GM19035 (cell line): ENCODE measurements at regions not wholly inside any gene's neighbourhood (a gene's known extent, or its start where the extent isn't known, plus 50 kb on each side); places are given as distances from the start of the nearest gene placed in this dataset.

Experiments used
- ATAC-seq: cut with Tn5 transposase; IDR thresholded peaks from one replicate; pipeline ENCODE4 v1.9.1; 2021; ENCODE audit not compliant: unreplicated experiment

DNA sequence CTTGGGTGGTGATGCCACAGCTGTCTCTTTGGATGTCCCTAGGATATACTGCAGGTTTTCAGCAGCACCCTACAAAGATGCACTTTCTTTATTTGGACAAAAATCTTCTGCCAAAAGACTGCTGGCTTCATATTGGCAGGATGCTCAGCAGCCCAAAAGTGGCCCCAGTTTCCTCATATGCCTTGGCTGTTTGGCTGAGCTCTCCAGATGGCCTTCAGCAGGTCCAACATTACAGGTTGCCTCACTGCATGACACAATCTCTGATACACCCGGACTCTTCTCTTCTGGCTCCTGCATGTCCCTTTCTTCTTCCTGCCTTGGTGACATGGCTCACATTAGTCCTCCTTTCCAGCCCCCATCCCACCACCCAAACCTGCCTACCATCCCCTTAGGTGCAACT, 323.7 kb upstream of the CDH4 start:
- no peak for ATAC-seq

DNA sequence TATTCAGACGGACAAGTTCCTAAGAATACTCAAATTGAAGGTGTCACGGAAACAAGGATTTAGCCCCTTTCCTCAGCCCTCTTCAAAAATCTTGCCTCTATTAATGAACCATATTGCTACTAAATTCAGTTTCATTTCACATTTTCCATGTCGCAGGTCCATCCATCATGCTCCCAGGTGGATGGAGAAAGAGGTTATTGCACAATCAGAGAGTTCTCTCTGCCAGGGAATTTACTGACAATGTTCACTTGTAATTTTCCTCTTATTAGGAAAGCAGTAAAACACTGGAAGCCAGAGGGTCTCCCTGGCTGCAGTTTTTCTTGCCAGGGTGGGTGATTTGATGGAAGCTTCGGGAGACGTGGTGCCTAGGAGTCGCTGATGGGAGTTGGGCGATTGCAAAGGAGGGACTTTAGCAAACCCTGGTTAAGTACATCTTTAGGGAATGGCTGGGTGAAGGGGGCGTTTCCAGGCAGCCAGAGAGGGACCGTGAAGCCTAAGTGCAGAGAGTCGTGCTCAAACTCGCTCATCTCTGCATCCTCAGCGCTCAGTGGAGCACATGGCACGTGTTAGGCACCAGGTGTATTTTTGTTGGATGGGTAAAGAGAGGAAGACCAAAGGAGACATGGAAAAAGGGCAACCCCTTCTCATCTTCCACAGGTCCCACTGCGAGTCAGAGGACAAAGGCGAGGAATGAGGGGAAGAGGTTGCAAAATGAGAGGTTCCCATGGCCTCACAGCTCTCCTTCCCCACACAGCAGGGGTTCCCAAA, 321.9 kb upstream of the CDH4 start:
- no peak for ATAC-seq

DNA sequence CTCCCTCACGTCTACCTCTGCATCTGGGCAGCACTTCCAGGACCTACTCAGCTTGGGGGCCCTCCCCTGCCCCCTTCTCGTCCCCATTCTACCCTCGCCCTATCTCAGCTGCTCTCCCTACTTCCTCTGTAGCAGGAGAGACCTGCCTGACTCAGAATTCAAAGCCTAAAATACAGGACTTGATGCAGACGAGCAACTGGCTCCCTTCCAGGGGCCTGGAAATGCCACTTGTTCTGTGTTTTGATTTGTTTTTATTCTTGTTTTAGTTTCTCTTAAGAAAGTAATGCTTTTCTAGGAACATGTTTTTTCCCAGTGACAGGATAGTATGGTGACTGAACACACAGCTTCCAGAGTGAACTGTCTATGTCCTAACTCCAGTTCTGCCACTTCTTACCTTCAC, 320.4 kb upstream of the CDH4 start:
- no peak for ATAC-seq

DNA sequence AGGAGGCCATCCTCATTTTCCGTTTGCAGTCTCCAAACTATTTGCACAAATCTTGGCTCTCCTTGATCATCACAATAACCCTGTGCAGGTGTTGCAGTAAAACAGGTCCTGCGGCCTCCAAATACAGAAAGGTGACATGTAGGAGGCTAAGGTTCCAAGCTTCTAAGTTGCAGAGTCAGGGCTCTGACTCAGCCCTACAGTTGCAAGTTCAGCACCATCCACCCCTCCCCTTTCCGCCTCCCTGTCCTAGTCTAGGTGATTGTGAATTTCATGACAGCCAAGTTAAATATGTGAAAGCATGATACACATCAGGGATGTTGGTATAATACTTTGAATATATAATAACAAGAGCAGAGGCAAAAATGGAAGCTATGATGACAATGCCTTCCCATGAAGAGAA, 317.3 kb upstream of the CDH4 start:
- no peak for ATAC-seq

DNA sequence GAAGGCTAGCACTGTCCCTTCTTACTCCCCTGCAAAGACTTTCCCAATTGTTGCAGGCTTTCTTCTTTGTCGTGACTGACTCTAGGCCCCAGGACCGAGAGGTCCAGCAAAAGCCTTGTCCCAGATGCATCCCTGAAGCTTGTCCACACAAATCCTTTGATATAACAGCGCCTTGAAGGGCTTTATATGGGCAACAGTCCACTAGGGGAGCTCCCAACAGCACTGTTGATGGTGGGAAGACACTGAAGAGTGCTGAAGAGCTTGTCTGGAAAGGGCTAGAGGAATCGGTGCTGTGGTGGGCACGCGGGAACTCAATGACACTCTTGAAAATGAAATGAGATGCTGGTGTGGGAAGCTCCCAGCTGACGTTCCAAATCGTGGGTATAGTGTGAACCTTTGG, 316.1 kb upstream of the CDH4 start:
- no peak for ATAC-seq

DNA sequence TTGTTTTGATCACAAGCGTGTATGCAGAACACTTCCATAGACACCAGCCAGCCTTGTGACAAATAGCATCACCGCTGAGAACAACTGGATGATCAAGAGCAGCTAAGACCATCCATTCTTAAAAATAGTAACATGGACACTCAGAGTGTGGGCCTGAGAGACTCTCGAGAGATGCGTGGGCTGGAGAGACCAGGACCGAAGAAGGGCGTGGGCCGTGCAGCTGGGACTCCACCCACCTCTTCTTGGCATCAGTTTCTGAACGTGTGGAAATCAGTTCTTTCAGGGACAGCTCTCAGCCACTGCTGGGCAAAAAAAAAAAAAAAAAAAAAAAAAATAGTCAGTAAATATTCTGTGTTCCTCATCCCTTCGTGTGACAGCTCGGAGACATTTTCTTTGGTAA, 314.5 kb upstream of the CDH4 start:
- ATAC-seq, result no peak

DNA sequence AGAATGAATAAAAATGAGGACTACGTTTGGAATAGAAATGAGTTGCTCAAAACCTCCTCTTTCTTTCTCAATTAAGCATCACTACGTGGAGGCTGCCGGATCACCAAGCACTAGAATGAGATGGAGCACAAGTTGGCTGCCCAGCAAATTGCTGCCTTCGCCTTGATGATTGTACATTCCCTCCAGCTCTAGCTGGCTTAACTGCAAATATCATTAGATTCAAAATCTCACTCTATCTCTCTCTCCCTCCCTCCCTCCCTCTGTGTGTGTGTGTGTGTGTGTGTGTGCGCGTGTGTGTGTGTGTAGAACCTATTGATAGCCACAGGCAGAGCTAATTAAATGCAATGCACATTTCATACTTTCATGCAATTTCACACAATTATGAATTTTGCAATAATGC, 310.7 kb upstream of the CDH4 start:
- ATAC-seq, result no peak

DNA sequence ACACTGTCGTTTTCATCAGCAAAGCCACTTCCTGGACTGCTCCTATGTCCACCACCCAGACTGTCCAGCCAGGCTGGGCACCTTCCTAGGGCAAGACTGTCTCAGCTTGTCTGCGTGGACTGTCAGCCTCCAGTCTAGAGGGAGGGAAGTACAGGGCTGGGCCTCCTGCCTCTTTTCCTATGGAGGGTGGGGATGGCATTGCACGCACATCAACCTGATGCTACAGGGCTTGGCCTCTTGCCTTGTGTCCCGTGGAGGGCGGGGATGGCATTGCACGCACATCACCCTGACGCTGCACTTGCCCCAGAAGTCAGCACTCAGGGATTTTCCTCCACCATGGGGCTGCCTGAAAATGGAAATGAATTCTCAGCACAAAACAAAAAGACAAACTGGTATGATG, 304.2 kb upstream of the CDH4 start:
- no peak for ATAC-seq

DNA sequence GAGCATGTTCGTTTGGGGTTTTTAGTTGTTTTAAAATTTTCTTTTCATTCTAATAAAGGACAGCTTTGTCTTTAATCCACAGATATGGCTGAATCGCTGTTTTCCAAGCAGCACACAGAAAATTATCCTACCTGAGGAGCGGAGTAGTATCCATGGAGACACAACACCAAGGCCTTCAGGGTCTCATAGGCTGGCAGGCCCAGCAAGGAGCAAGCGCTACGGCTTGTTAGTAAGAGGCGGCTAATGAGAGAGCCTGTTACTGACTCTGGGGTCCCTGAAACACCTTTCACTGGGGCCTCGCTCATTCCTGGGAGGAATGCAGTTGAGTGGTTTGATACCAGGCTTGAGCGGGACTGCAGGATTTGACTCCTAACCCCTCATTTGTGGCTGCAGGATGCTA, 303.8 kb upstream of the CDH4 start:
- ATAC-seq, result no peak

DNA sequence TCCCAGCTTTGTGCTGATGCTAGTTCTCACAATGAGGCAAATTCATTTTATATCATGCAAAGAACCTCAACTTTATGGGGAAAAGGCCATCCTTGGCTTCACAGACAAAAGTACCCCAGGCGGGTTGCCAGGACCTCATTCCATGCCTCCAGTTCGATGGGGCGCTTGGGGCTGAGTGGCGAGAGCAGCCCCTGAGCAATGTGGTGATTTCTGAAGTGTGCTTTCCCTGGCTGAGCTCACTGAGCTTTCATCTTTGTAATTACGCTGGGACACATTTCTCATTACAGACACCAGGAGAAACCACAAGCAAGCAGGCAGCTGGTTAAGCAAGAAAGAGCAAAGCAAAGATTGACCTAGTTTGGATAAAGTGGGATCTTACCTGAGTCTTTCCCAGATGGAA, 301.5 kb upstream of the CDH4 start:
- no peak for ATAC-seq

DNA sequence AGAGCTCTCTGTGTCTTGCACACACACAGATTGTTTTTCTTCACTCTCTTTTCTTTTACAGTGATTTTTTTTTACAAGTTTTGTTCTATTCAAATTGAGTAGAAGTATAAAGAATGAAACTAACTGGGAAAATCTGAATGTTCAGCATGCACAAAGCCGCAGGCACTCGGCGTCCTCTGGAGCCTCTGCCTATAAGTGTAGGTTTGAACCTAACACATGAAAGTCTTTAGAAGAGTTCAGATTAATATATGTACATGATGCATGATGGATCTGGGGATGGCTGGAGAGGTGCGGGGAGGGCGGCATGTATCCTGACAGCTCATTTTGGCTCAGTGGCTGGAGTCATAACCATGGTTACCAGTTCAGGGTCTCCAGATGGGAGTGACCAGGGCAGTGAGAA, 301.1 kb upstream of the CDH4 start:
- no peak for ATAC-seq

DNA sequence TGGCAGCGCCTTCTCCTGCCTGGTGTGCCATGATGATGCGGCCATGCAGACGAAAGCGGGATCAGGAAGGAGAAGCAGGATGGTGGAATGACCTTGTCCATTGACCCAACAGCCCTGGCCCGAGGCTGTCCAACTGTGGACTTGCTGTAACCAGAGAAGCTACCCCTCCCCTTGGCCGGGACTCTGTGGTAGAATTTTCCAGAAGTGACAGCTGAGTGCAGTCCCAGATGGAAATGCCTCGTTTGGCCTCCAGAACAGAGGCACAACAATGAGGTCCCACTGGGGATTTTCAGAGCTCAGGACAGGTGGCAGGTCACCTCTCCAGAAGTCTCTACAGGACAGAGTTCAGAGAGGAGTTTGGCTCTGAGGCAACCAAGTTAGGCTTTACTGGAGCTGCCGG, 299.2 kb upstream of the CDH4 start:
- no peak for ATAC-seq

DNA sequence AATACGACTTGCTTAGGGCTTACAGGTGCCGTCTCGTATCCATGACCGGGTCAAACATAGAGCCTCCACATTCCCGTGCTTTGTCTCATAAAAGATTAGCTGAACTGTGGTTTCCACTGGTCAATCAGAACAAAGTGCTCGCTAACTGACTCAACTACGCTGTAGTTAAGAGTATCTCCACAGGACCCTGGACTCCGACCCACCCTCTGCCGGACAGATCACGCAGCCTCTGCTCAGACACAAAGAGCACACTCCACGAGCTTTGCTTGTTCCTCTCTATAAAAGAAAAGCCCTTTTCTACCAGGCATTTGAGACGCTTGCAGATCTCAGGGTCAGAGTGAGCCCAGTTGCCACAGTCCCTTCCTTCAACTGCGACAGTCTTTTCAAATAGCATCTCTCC, 298.7 kb upstream of the CDH4 start:
- ATAC-seq, result no peak

DNA sequence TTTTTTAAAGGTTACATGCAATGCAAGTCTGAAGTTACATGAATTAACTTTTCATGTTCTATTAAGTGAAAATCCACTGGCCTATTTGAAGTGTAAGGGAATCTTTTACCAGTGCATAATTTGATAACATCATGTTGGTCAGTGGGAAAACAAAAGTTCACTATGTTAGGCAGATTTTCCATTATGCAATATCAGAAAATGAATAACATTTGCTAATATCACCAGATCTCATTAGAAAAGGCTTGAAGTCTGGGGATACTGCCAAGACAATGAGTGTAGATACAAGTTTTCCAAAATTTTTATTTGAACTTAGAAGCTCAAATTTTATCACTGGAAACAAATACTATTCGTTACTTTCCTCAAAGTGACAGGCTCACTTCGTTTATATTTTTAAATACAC, 296.4 kb upstream of the CDH4 start:
- no peak for ATAC-seq

DNA sequence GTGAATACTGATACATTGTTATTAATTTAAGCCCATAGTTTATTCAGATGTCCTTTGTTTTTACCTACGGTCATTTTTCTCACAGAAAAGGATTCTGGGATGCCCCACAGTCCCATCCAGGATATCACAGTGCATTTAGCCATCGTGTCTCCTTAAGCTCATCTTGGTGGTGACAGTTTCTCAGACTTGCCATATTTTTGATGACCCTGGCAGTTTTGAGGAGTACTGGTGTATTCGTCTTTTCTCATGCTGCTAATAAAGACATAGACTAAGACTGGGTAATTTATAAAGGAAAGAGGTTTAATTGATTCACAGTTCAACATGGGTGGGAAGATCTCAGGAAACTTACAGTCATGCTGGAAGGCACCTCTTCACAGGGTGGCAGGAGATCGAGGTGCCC, 295.9 kb upstream of the CDH4 start:
- no peak for ATAC-seq

DNA sequence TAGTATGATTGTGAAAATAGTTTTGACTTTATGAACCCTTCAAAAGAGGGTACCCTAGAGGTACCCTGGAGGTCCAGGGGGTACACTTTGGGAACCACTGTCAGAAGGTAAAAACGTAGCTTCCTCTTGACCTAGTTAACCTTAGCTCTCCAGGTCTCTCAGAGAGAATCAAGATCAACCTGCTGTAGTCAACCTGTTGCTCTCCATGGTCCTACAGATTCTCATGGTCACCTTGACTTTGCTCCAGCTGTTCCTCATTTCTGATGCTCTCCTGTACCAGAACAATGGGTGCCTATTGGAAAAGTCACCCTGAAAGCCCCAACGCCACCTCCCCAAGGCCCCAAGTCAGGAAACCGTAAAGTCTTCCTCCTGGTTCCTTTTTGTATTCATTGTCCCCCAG, 294.4 kb upstream of the CDH4 start:
- ATAC-seq, result no peak

DNA sequence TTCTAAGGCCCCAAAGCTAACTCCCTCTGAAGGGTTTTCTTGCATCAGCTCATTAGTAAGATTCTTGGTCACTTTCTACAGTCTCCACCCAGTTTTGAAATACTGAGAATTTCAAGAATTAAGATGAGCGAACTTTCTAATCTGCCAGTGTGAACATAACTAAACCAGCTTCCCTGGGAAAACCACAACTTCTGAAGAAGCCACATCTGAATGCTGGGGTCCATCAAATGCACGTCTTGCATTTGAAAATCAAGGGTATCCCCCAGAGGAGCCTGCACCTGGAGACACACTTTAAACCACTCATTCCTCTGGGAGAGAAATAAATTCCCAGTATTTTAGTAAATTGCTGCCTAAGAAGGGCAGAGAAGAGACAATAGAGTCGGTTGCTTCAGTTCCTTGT, 292.1 kb upstream of the CDH4 start:
- no peak for ATAC-seq

DNA sequence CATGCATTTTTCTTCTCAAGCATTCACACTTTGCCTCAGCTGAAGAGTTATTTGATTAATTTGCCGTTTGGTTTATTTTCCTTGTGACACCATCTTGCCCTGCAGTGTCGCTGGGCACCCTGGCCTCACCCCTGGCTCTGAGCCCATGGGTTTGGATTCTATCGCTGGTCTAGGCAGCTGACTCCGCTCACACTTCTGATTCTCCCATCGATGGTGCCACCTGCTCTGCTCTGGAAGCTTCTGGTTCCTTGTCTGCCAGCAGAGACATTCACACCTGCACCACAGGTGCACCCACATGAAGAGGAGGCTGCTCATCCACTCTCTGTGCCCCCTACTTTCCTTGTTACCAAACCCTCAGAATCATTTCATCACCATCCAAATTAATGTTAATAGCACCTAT, 291.6 kb upstream of the CDH4 start:
- ATAC-seq, result no peak

DNA sequence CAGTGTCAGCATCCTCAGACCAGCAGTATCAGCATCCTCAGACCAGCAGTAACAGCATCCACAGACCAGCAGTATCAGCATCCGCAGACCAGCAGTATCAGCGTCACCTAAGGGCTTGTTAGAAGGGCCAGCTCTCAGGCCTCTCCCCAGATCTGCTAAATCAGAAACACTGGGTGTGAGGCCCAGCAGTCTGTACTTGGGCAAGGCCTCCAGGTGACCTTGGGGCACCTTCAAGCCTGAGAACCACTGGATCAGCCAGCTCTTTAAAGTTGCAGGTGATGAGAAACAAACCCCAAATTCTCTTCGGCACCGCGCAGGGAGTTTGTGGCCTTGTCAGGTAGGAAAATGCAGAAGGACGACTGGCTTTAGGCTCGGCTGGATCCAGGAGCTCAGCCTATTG, 290.5 kb upstream of the CDH4 start:
- ATAC-seq, result no peak

DNA sequence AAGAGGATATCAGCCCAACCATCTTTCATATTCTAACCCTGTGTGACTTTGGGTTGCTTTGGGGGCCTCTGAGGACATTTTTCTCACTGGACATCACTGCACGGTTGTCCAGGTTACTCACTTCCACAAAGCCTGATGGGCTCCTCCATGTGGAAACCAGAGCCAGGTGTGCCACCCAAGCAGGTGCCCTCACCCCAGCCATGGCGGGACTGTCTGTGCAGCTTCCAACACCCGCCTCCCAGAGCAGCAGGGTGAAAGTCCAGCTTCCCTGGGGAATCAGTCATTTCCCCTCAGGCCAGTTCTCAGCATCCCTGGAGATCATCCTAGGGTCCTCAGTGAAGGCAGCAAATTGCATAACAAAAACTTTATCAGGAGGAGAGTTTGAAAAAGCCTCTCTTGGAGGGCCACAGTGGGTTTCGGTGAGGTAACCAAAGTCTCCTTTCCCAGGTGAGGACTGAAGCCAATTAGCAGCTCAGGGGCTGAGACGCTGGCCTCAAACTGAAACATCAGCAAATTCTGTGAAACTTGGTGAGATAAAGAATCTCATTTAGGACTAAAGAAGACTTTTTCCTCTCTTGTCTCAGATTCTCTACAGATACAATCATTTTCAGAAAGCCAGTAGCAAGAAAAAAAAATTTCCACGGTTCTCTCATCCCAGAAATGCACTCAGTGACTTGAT, 289.6 kb upstream of the CDH4 start:
- no peak for ATAC-seq

DNA sequence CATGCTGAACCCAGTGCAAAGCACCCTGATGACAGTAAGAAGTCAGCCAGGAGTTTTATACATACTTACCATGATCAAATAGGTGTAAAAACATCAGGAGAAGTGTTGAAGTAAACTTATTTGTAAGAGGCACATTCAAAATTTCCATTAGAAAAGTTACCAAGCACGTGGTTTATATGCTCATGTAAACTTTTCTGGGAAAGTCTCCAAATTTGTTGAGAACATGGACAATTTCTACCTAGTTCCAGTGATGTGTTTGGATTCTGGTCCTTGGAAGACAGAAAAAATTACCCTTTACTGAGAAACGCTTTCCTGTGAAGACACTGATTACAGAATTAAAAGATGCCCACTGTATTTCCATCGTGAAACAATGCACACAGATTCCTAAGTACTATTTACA, 288.9 kb upstream of the CDH4 start:
- ATAC-seq, result no peak

DNA sequence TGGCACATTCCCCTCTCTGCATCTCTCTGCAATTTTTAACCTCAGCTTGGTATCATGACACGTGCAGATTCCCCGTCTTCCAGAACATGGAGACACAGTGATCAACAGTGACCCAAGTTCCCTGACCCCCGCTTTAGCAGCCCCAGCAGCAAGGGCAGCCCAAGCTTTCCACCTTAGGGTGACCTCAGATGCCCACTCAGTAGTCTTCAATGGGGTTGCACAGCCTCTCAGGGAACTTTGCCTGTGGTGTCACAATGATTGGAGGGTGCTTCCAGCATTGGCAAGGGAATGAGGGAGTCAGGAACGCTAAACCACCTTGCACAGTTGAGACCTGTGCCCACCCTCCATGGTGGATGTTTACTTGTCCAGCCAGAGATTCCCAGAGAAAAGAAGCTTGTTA, 287.1 kb upstream of the CDH4 start:
- ATAC-seq, result no peak

DNA sequence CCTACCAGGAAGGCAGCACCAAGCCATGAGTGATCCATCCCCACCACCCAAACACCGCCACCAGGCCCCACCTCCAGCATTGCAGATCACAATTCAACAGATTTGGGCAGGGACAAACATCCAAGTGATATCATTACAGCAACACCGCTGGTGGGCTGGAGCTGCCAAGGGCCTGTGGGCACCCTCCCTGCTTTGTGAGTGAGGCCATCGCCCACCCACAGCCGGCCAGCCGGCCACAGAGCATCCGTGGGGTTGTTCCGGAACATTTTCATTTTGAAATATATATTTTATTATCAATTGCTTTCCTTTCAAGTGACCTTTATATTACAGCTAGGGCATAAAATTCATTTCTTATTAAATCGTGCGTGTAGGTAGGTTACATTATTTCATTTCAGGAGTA, 286.0 kb upstream of the CDH4 start:
- no peak for ATAC-seq
